ENCODE measurements at regions not wholly inside any gene's neighbourhood (a gene's known extent, or its start where the extent isn't known, plus 50 kb on each side); places are given as distances from the start of the nearest gene placed in this dataset.
A peak's percentile ranks its signal among the peaks of the same experiment; 100 is the strongest.

GRCh38 chr3:159875116-159875515 is 113.5 kb upstream of the IL12A start:
- Histone ChIP-seq H3K4me3 (no peak overlapping the region), H3K27me3 (no peaks in the 10 kb centered on the region), H3K36me3 (no peaks in the 10 kb centered on the region), H3K27ac (peak overlapping the region in 1 of 4 donors; percentile 10), H3K4me1 (peaks cover 0 to 18% (median 4%) of the 10 kb centered on the region in 3 donors), H3K9me3 (no peaks in the 10 kb centered on the region)
- no peak for DNase-seq
- no peak for TF ChIP-seq POLR2A (IDR thresholded peaks at IDR 0.05)
- no peak for TF ChIP-seq CTCF (IDR thresholded peaks at IDR 0.05)
- intact Hi-C loops (cut with DNase I) = loop anchor here (10.0 kb wide), 1 partner anchor 50 kb away; no protein-coding TSS in a partner anchor

- TF ChIP-seq CTCF (IDR thresholded peaks at IDR 0.05) = no peak
- no peak for TF ChIP-seq POLR2A (IDR thresholded peaks at IDR 0.05)
- intact Hi-C loops (cut with DNase I) = loop anchor here (10.0 kb wide), 1 partner anchor 53 kb away; no protein-coding TSS in a partner anchor
- 55 to 60% methylated on average over 5 of the region's 5 CpGs for WGBS, 2 donors
- Histone ChIP-seq H3K9me3 (no peaks in the 10 kb centered on the region), H3K4me1 (peaks cover 0 to 35% (median 21%) of the 10 kb centered on the region in 3 donors), H3K36me3 (no peaks in the 10 kb centered on the region), H3K4me3 (no peak overlapping the region), H3K27ac (no peak overlapping the region), H3K27me3 (no peaks in the 10 kb centered on the region)
- DNase-seq = no peak
These were observed 110.7 kb upstream of the IL12A start for GRCh38 chr3:159877924-159878323.

- DNase-seq = no peak
- Histone ChIP-seq H3K4me3 (no peak overlapping the region), H3K9me3 (no peaks in the 10 kb centered on the region), H3K27ac (no peak overlapping the region), H3K36me3 (no peaks in the 10 kb centered on the region), H3K4me1 (peaks cover 0 to 39% (median 17%) of the 10 kb centered on the region in 3 donors), H3K27me3 (no peaks in the 10 kb centered on the region)
- 67 to 78% methylated on average over 2 of the region's 2 CpGs for WGBS, 2 donors
- intact Hi-C loops (cut with DNase I) = loop anchor here (10.0 kb wide), 1 partner anchor 54 kb away; no protein-coding TSS in a partner anchor
- TF ChIP-seq POLR2A (IDR thresholded peaks at IDR 0.05) (no peak), CTCF (IDR thresholded peaks at IDR 0.05) (no peak)
These were observed 109.5 kb upstream of the IL12A start for GRCh38 chr3:159879146-159879545.

- Histone ChIP-seq H3K36me3 (no peaks in the 10 kb centered on the region), H3K9me3 (no peaks in the 10 kb centered on the region), H3K27ac (peak overlapping the region in 1 of 4 donors; percentile 2), H3K4me1 (peaks cover 0 to 37% (median 17%) of the 10 kb centered on the region in 3 donors), H3K27me3 (no peaks in the 10 kb centered on the region), H3K4me3 (no peak overlapping the region)
- TF ChIP-seq CTCF (IDR thresholded peaks at IDR 0.05) = no peak
- TF ChIP-seq POLR2A (IDR thresholded peaks at IDR 0.05) = no peak
- intact Hi-C loops (cut with DNase I) = loop anchor here (10.0 kb wide), 1 partner anchor 55 kb away; no protein-coding TSS in a partner anchor
- WGBS, 2 donors = 65 to 83% methylated on average over 6 of the region's 6 CpGs
- DNase-seq = no peak
These were observed 109.0 kb upstream of the IL12A start for GRCh38 chr3:159879598-159879997.

GRCh38 chr3:159881208-159881607 is 107.4 kb upstream of the IL12A start:
- Histone ChIP-seq H3K27ac (peak overlapping the region in 1 of 4 donors; percentile 36), H3K36me3 (no peaks in the 10 kb centered on the region), H3K4me3 (no peak overlapping the region), H3K4me1 (peaks cover 0 to 33% (median 17%) of the 10 kb centered on the region in 3 donors), H3K27me3 (no peaks in the 10 kb centered on the region), H3K9me3 (no peaks in the 10 kb centered on the region)
- 45 to 63% methylated on average over 2 of the region's 2 CpGs for WGBS, 2 donors
- TF ChIP-seq CTCF (IDR thresholded peaks at IDR 0.05) (no peak), POLR2A (IDR thresholded peaks at IDR 0.05) (no peak)
- no peak for DNase-seq
- intact Hi-C loops (cut with DNase I) = loop anchor here (10.0 kb wide), 1 partner anchor 124 kb away; no protein-coding TSS in a partner anchor
